HepG2 (cell line): ENCODE measurements at regions not wholly inside any gene's neighbourhood (a gene's known extent, or its start where the extent isn't known, plus 50 kb on each side); places are given as distances from the start of the nearest gene placed in this dataset.

Experiments used
- ATAC-seq: fragments of 200-7000 bp; cut with Tn5 transposase; 3 replicates; pipeline ENCODE4 v1.9.1; 2020; ENCODE audit warnings: mild to moderate bottlenecking, moderate library complexity
- BruUV-seq: library from RNA; stranded (reverse); fragments of 400-500 nt; replicated peaks from 2 replicates; lab custom pipeline; 2021; lab: Mats Ljungman, UMichigan
- CTCF ChIA-PET: fragments of 300-600 bp; formaldehyde crosslinking; extraction: SDS; loops from one replicate; lab custom pipeline; 2021; ENCODE audit warnings: low total read pairs, inconsistent platforms, low intra/inter-chr PET ratio; lab: Yijun Ruan, JAX
- POLR2A ChIA-PET: fragments of 350-600 bp; sonication (Branson Sonifier 250); formaldehyde crosslinking; loops from one replicate; lab custom pipeline; 2020; ENCODE audit warnings: antibody characterized with exemption, inconsistent platforms; lab: Yijun Ruan, JAX
- DNase-seq: peaks from one replicate; pipeline ENCODE4 v3.0.0-alpha.2; 2015; ENCODE audit warnings: low spot score
- FAIRE-seq: peaks from 3 replicates; lab custom pipeline; 2011; peaks lifted over from hg19 to GRCh38; lab: Jason Lieb, UNC
- H2AFZ ChIP-seq: one replicate; pipeline ENCODE4 v1.6.1; 2011; ENCODE audit warnings: low read length, inconsistent platforms
- H3K27ac ChIP-seq: fragments of 300-600 bp; 3 replicates; pipeline ENCODE4 v1.8.0; 2011; ENCODE audit warnings: mixed run types, mild to moderate bottlenecking, mixed read lengths, low read length, inconsistent platforms; ENCODE audit not compliant: insufficient read depth; ENCODE audit errors: extremely low read length
- H3K27me3 ChIP-seq, 2 experiments: fragments of 200-600 bp in 1 of 2; 2 replicates in 1 of 2; 3 replicates in 1 of 2; pipeline versions ENCODE4 v1.6.0 to v1.8.0; 2011; ENCODE audit warnings: low read length in 2 of 2, mild to moderate bottlenecking in 2 of 2, moderate library complexity in 2 of 2, inconsistent platforms in 1 of 2; ENCODE audit not compliant: insufficient read depth in 2 of 2, control insufficient read depth in 1 of 2
- H3K36me3 ChIP-seq, 2 experiments: fragments of 200-600 bp in 1 of 2; replicated peaks in 1 of 2; 2 replicates in 1 of 2; 3 replicates in 1 of 2; pipeline versions ENCODE4 v1.5.1 to v1.8.0; 2011; ENCODE audit warnings: low read length in 2 of 2, inconsistent platforms in 1 of 2; ENCODE audit not compliant: insufficient read depth in 2 of 2, control insufficient read depth in 1 of 2
- H3K4me1 ChIP-seq: 2 replicates; pipeline ENCODE4 v1.5.1; 2012; ENCODE audit warnings: low read length, inconsistent platforms; ENCODE audit not compliant: insufficient read depth
- H3K4me2 ChIP-seq: 2 replicates; pipeline ENCODE4 v1.6.0; 2011; ENCODE audit warnings: low read depth, low read length, inconsistent platforms
- H3K4me3 ChIP-seq, 3 experiments: fragments of 200-600 bp in 1 of 3; sonication (generic), shearing (Covaris generic) in 1 of 3; replicated peaks in 1 of 3; 2 replicates each; pipeline ENCODE4 v1.5.1; 2011 to 2016; ENCODE audit warnings: low read length in 3 of 3, inconsistent platforms in 2 of 3, low read depth in 2 of 3, mild to moderate bottlenecking in 2 of 3, control low read depth in 1 of 3, mixed read lengths in 1 of 3; ENCODE audit not compliant: insufficient read depth in 1 of 3
- H3K79me2 ChIP-seq: one replicate; pipeline ENCODE4 v1.6.1; 2011; ENCODE audit warnings: low read length, inconsistent platforms; ENCODE audit not compliant: insufficient read depth
- H3K9ac ChIP-seq: 2 replicates; pipeline ENCODE4 v1.6.0; 2011; ENCODE audit warnings: mild to moderate bottlenecking, low read depth, low read length, inconsistent platforms; ENCODE audit not compliant: insufficient read depth
- H3K9me3 ChIP-seq: 2 replicates; pipeline ENCODE4 v1.5.1; 2012; ENCODE audit warnings: mild to moderate bottlenecking, low read length
- H4K20me1 ChIP-seq: 2 replicates; pipeline ENCODE4 v1.6.0; 2011; ENCODE audit warnings: inconsistent platforms, mild to moderate bottlenecking, low read length, moderate library complexity; ENCODE audit not compliant: insufficient read depth
- ATF7-NPFF ChIP-seq: sonication (generic); formaldehyde crosslinking; IDR thresholded peaks from 2 replicates; pipeline ENCODE4 v1.8.1; 2023; ENCODE audit warnings: mild to moderate bottlenecking, low read depth, missing genetic modification reagents, moderate library complexity
- HNF1B ChIP-seq: sonication (generic); formaldehyde crosslinking; IDR thresholded peaks from 2 replicates; pipeline ENCODE4 v1.5.1; 2020; ENCODE audit warnings: mild to moderate bottlenecking, moderate library complexity, missing genetic modification reagents
- PBX3 ChIP-seq: sonication (generic); formaldehyde crosslinking; IDR thresholded peaks from 2 replicates; pipeline ENCODE4 v1.8.1; 2023; ENCODE audit warnings: missing genetic modification reagents, inconsistent platforms, borderline replicate concordance
- SRSF1 ChIP-seq: fragments of 200-400 bp; formaldehyde crosslinking; optimal IDR thresholded peaks from 2 replicates; pipeline ENCODE3; 2017; ENCODE audit warnings: mild to moderate bottlenecking, low read depth, low read length, moderate library complexity
- ZBTB38 ChIP-seq: sonication (generic); formaldehyde crosslinking; IDR thresholded peaks from 2 replicates; pipeline ENCODE4 v1.5.1; 2020; ENCODE audit warnings: mild to moderate bottlenecking, missing genetic modification reagents
- ZNF740 ChIP-seq: sonication (generic); formaldehyde crosslinking; IDR thresholded peaks from 2 replicates; pipeline ENCODE4 v1.4.0; 2020; ENCODE audit warnings: missing genetic modification reagents
- WGBS: methylation state at CpG from one replicate; pipeline ENCODE4 v1.1.6; 2017; ENCODE audit warnings: low lambda C conversion rate; 5-methylcytosine and 5-hydroxymethylcytosine counted together
- in situ Hi-C: cut with HindIII; loops from 2 replicates; pipeline ENCODE4 v1.10.0; 2017; ENCODE audit warnings: low pct_unique_long_range_greater_than_20kb; ENCODE audit not compliant: extremely low pct_ligation_motif_present
- intact Hi-C: fragments of 100-400 bp; cut with micrococcal nuclease; formaldehyde crosslinking; loops from one replicate; pipeline ENCODE4 v1.10.0; 2022; ENCODE audit not compliant: unreplicated experiment

GRCh38 chr3:106376016-106376570, 507.3 kb upstream of the CBLB start:
- BruUV-seq: no TSS peak
- in situ Hi-C loops (no loop called here), intact Hi-C loops (no loop called here)
- Histone ChIP-seq H3K4me2 (no peak overlapping the region), H3K9ac (no peak overlapping the region), H3K27me3 (no peaks in the 10 kb centered on the region), H3K79me2 (no peaks in the 10 kb centered on the region), H2AFZ (no peak overlapping the region), H3K27ac (no peak overlapping the region), H3K36me3 (no peaks in the 10 kb centered on the region), H3K9me3 (no peaks in the 10 kb centered on the region), H4K20me1 (no peaks in the 10 kb centered on the region), H3K4me1 (no peaks in the 10 kb centered on the region), H3K4me3 (no peak overlapping the region)
- 49% methylated on average over 4 of the region's 5 CpGs for WGBS
- ChIA-PET CTCF (no interaction called here), POLR2A (no interaction called here)
- ATAC-seq (no peak), FAIRE-seq (no peak), DNase-seq (no peak)
- no peak for TF ChIP-seq ATF7-NPFF
- TF ChIP-seq SRSF1: no peak

- no peak for TF ChIP-seq ZBTB38 (CRISPR knock-in tag)
- no peak for TF ChIP-seq PBX3
- TF ChIP-seq ZNF740 (CRISPR knock-in tag): no peak
- no peak for TF ChIP-seq HNF1B
- CTCF ChIA-PET: no interaction called here
- ATAC-seq (no peak), DNase-seq (no peak), FAIRE-seq (no peak)
- Histone ChIP-seq H3K27me3 (no peaks in the 10 kb centered on the region), H4K20me1 (no peaks in the 10 kb centered on the region; the same call in 1 of the 2 replicates), H3K4me2 (no peak overlapping the region), H2AFZ (no peak overlapping the region), H3K27ac (no peak overlapping the region), H3K36me3 (no peaks in the 10 kb centered on the region), H3K79me2 (no peaks in the 10 kb centered on the region), H3K4me1 (no peaks in the 10 kb centered on the region), H3K9me3 (no peaks in the 10 kb centered on the region), H3K4me3 (no peak overlapping the region), H3K9ac (no peak overlapping the region)
- under 1% methylated on average over 6 of the region's 6 CpGs for WGBS
- intact Hi-C loops: no loop called here
- no TSS peak for BruUV-seq
- POLR2A ChIA-PET: no interaction called here
- in situ Hi-C loops: no loop called here
These were observed 510.5 kb upstream of the CBLB start for GRCh38 chr3:106379251-106379750.
